DMS114 treated with DMSO at 0.1 percent for 48 hours (cell line): ENCODE measurements at regions not wholly inside any gene's neighbourhood (a gene's known extent, or its start where the extent isn't known, plus 50 kb on each side); places are given as distances from the start of the nearest gene placed in this dataset.
"Not testable (repeated sequence)": the region's sequence is repeated elsewhere in the genome, so short reads cannot be mapped to it uniquely, and the experiment has no call there.

Experiments used
- DNase-seq: peaks from one replicate; lab custom pipeline; 2025; ENCODE audit not compliant: unreplicated experiment; lab: John Stamatoyannopoulos, UW

DNA sequence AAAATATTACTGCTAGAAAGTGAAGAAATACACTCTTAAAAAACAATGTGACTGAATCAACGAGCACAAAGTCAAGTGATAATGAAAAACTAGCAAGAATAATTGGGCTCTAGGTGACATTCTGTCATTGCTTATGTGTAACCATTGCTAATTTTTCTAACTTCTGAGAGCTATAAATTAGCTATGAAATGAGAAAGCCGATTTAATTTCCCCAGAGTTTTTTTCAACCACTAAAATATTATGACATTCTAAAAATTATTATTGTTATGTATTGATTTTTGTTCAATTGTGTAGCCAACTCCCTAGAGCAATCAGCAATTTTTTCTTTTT lies 458.6 kb upstream of the ATXN8OS start:
- DNase-seq: no peak

GRCh38 chr13:69648340-69649062 lies 459.1 kb upstream of the ATXN8OS start:
- no peak for DNase-seq

DNA sequence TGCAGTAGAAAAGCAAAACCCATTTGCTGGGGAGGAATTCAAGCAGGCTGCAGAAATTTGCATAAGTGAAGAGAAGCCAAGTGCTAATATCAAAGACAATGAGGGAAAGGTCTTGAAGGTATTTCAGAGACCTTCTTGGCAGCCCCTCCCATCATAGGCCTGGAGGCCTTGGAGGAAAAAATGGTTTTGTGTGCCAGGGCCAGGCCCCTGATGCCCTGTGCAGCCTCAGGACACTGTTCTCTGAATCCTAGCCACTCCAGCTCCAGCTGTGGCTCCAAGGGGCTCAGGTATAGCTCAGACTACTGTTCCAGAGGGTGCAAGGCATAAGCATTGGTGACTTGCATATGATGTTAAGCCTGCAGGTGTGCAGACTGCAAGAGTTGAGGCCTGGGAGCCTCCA lies 463.2 kb upstream of the ATXN8OS start:
- DNase-seq: no peak

DNA sequence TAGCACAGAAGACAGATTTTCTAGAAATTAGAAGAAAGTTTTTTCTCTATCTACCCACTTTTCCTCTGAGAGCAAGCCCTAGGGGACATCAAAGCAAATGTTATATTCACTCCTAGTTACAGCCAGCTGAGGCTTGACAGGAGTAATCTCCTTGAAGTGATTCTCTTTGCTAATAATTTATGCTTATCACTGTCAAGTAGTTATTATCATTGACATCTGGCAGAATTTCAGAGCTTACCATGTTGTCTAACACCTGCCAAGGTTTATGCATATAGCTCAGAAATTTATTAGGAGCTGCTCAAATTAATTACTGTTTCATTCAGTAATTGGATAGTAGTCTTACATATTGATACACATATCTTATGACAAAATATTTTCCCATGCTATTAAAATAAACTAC lies 465.9 kb upstream of the ATXN8OS start:
- no peak for DNase-seq

DNA sequence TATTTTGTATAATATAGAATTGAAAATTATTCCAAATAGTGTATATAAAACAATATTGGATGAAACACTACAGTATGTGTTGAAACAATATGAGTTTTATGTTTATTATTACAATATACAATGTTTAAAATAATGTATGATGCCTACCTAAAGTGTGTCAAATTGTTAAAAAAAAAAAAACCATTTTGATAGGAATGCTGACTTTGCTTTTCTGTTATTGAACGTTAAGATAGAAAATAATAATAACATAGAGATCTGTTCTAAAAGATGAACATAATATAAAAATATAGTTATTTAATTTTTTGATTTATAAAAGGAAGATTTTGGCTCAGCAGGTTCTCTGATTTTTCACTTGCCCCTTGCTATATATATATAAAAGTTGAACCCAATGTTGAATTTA lies 474.6 kb upstream of the ATXN8OS start:
- no peak for DNase-seq

DNA sequence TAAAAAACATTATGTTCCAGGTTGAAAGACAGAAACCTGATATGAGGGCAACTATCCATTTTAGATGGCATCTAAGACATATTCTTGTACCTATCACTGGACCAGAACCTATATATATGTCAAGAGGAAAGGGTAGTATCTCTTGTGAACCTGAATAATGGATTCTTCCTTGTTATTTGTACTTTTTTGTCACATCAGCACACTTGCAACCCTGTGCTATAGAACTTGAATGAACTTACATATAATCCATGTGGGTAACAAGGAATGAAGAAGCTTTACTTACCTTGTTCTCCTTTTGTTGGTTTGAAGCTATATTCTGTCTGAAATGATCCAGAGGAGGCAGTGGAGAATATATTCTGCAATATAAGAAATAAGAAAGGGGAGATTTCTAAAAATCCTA lies 483.7 kb upstream of the ATXN8OS start:
- DNase-seq: no peak

DNA sequence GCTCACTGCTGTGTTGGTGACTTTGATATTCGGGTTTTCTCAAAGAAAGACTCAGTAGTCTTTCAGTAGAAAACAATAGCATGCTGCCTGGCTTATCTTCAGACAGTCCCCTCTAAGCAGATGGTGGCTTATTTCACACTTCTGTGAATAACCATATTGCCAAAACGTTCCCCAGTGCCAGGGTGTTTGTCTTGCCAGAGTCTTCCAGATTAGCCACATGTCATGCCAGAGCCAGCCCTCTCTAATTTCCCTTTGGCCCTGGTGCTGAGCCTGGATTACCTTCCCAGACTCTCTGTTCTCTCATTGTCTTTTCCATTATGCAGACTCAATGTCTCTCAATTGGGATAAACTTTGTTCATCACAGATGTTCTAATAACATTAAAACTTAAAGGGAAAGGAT lies 488.0 kb upstream of the ATXN8OS start:
- no peak for DNase-seq

- DNase-seq: no peak
Observed at GRCh38 chr13:69618838-69619237, 488.8 kb upstream of the ATXN8OS start.

GRCh38 chr13:69618393-69618792 lies 489.2 kb upstream of the ATXN8OS start:
- no peak for DNase-seq

- DNase-seq: no peak
Observed at GRCh38 chr13:69617587-69617986, 490.0 kb upstream of the ATXN8OS start.

GRCh38 chr13:69616396-69616795 lies 491.2 kb upstream of the ATXN8OS start:
- no peak for DNase-seq

DNA sequence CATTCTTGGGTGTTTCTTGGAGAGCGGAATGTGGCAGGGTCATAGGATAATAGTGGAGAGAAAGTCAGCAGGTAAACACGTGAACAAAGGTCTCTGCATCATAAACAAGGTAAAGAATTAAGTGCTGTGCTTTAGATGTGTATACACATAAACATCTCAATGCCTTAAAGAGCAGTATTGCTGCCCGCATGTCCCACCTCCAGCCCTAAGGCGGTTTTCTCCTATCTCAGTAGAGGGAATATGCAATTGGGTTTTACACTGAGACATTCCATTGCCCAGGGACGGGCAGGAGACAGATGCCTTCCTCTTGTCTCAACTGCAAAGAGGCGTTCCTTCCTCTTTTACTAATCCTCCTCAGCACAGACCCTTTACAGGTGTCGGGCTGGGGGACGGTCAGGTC lies 492.6 kb upstream of the ATXN8OS start:
- not testable (repeated sequence) for DNase-seq

- DNase-seq: no peak
Observed at GRCh38 chr13:69604698-69605097, 502.9 kb upstream of the ATXN8OS start.

DNA sequence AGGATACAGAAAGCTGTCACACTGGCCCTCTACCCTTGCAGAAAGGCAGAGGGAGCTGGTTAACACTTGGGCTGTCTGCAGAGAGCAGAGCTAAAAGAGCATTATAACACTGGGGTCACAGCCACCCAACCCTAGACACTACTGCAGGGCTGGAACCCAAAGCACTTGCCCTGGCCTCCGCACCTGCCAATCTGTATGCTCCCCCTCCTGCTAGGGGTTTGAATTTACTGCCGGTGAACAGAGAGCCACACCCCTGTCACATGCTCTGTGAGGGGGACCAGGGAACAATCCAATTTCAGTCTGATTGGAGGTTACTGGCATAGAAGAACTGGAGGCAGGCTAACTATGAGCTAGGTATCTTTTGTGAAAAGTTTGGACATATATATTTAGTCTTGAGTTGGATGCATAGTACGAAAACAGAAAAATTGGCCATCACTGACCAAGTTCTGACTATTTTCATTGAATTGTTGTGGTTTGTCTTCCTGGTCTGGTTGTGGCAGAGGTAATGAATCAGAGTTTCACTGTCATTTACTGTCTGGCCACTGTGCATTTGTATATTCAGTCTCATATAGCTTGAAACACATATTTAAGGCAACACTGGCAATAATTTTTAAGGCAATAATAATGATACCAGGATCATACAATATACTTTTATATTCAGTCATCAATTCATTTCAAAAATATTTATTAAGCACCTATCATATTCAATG lies 504.3 kb upstream of the ATXN8OS start:
- no peak for DNase-seq

GRCh38 chr13:69601661-69602060 lies 506.0 kb upstream of the ATXN8OS start:
- DNase-seq: no peak

DNA sequence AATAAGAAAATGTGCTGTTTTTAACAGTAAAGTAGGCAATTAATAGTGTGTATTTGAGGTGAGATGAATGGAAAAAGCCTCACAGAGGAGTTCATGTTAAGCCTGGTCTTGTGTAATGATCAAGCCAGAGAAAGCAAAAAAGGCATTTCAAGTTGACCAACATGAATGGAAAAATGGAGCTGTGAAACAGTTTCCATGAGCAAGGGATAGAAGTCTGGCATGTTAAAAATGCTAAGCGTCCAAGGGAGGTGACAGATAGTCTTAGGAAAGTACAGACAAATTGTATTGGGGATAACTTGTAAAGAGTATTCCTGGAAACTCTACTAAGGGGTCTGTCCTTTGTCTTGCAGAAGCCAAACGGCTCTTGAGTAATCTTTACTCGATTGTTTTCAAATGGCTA lies 506.8 kb upstream of the ATXN8OS start:
- DNase-seq: no peak

DNA sequence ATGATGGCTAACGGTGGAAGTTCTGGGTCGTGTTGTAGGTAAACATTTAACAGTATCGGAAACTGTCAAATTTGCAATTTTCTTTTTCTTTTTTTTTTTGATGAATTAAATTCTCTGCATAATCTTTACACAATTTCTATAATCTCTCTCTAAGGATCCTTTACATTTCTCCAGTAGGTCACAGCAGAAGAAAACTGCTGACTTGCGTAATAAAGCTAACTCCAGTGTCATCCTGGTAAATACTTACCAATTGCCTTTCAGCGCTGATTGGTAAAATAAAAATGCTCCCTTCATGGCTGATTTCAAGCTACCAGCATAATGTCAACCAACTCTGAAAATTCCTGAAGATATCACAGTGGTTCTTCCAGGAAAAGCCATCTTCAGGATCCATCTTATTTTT lies 510.5 kb upstream of the ATXN8OS start:
- no peak for DNase-seq

GRCh38 chr13:69595181-69595580 lies 512.4 kb upstream of the ATXN8OS start:
- DNase-seq: no peak

GRCh38 chr13:69591437-69591836 lies 516.2 kb upstream of the ATXN8OS start:
- DNase-seq: no peak

DNA sequence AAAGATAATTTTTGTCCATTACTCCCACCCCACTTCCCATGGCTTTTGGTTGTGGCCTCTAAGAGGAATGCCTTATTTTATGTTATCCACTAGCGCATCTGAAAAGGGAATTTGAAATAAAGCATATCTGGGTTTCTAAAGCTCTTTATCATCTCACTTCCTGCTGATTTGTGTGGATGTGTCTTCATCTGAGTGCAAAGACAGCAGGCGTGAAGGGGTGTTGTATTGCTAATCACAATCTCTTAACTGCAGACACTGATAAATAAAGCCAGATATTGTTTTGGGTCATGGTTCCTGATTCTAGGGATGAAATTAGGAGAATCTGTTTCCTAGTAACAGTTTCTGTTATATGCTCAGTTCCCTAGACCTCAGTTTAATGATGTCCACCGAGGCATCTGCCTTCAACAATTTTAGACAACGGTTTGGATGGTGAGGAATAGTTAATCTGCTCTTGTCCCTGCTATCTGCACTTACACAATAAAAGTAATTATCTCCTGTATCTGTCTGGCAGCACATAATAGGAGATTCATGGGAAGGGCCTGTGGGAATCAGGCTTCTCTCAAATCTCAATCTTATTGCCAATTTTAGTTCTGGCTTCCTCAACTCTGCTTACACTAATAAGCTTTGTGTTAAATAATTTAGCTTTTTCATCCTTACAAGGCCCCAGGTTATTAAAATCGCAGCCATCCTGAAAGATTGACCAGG lies 517.9 kb upstream of the ATXN8OS start:
- no peak for DNase-seq

- DNase-seq: no peak
Observed at GRCh38 chr13:69585656-69586055, 522.0 kb upstream of the ATXN8OS start.

DNA sequence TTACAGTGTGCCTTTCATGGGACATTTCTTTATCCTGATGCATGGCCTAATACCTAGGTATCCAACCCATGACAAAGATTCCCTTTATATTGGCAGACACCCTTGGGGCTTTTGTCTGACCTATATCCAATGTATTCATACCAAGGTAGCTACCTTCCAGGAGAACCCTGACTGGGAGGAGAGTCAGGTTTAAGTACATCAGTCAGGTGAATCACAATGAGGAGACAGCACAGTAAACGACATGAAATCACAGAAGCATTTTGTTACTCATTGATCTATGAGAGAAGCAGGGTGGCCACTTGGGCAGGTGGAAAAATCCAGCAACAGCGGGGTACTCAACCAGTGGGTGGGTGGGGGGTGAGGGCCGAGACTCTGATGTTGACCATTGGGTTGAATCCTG lies 527.4 kb upstream of the ATXN8OS start:
- no peak for DNase-seq
